Esophagus squamous epithelium (tissue), 4 donors: ENCODE measurements at regions not wholly inside any gene's neighbourhood (a gene's known extent, or its start where the extent isn't known, plus 50 kb on each side); places are given as distances from the start of the nearest gene placed in this dataset.
"Not testable (repeated sequence)": the region's sequence is repeated elsewhere in the genome, so short reads cannot be mapped to it uniquely, and the experiment has no call there.

ENCODE experiments used
- POLR2A ChIP-seq, 4 donors: fragments of 450-650 bp; IDR thresholded peaks; one replicate each; pipeline ENCODE4 v1.6.1; 2017; ENCODE audit warnings: antibody characterized with exemption in 4 of 4, mild to moderate bottlenecking in 4 of 4, moderate library complexity in 3 of 4
- TF ChIP-seq, protein P1 (sequence below), 6 experiments: fragments of 450-650 bp in 4 of 6; fragments of 200-600 bp in 2 of 6; sonication (generic) in 2 of 6; IDR thresholded peaks; one replicate each; pipeline ENCODE4 v1.5.1; 2016 to 2019; ENCODE audit warnings: antibody characterized with exemption in 6 of 6, mild to moderate bottlenecking in 4 of 6, moderate library complexity in 4 of 6

DNA sequence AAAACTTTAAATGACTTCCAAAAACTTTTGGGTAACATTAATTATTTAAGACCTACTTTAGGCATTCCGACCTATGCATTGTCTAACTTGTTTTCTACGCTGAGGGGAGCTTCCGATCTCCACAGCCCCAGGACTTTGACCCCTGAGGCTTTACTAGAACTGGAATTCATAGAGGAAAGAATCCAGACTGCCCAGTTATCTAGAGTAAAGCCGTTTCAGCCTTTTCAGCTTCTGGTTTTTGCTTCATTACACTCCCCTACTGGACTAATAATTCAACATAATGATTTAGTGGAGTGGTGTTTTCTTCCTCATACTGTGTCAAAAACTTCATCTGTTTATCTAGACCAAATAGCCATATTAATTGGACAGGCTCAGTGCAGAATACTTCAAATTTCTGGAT is 571.9 kb upstream of the PTGER4 start:
- TF ChIP-seq, protein P1, sequence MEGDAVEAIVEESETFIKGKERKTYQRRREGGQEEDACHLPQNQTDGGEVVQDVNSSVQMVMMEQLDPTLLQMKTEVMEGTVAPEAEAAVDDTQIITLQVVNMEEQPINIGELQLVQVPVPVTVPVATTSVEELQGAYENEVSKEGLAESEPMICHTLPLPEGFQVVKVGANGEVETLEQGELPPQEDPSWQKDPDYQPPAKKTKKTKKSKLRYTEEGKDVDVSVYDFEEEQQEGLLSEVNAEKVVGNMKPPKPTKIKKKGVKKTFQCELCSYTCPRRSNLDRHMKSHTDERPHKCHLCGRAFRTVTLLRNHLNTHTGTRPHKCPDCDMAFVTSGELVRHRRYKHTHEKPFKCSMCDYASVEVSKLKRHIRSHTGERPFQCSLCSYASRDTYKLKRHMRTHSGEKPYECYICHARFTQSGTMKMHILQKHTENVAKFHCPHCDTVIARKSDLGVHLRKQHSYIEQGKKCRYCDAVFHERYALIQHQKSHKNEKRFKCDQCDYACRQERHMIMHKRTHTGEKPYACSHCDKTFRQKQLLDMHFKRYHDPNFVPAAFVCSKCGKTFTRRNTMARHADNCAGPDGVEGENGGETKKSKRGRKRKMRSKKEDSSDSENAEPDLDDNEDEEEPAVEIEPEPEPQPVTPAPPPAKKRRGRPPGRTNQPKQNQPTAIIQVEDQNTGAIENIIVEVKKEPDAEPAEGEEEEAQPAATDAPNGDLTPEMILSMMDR (IDR thresholded peaks at IDR 0.05) = not testable (repeated sequence)
- not testable (repeated sequence) for TF ChIP-seq POLR2A (IDR thresholded peaks at IDR 0.05)
